K562 (cell line): ENCODE measurements at regions not wholly inside any gene's neighbourhood (a gene's known extent, or its start where the extent isn't known, plus 50 kb on each side); places are given as distances from the start of the nearest gene placed in this dataset.

Experiments
- ATAC-seq: fragments of 200-7000 bp; cut with Tn5 transposase; 3 replicates; pipeline ENCODE4 v1.9.1; 2020; ENCODE audit warnings: moderate library complexity
- BruUV-seq: library from RNA; stranded (reverse); fragments of 400-500 nt; replicated peaks from 2 replicates; lab custom pipeline; 2021; lab: Mats Ljungman, UMichigan
- CTCF ChIA-PET: fragments of 300-600 bp; formaldehyde crosslinking; extraction: SDS; loops from one replicate; lab custom pipeline; 2021; ENCODE audit warnings: low intra/inter-chr PET ratio; lab: Yijun Ruan, JAX
- POLR2A ChIA-PET: fragments of 300-600, 350-650 bp; sonication (Branson Sonifier 250); formaldehyde crosslinking; extraction: SDS; loops from one replicate; lab custom pipeline; 2021; ENCODE audit warnings: antibody characterized with exemption, inconsistent platforms; lab: Yijun Ruan, JAX
- DNase-seq, 4 experiments: peaks; one replicate each; pipeline versions ENCODE4 v3.0.0 to v3.0.0-alpha.2; 2011 to 2018; ENCODE audit warnings: low spot score in 3 of 4, mixed read lengths in 3 of 4; ENCODE audit errors: extremely low read depth in 1 of 4
- FAIRE-seq: peaks from 2 replicates; lab custom pipeline; 2011; peaks lifted over from hg19 to GRCh38; lab: Jason Lieb, UNC
- H2AFZ ChIP-seq: 2 replicates; pipeline ENCODE4 v1.6.0; 2011; ENCODE audit warnings: low read depth, low read length, control low read depth, inconsistent platforms
- H3K27ac ChIP-seq: fragments of 200-600 bp; 3 replicates; pipeline ENCODE4 v1.8.0; 2011; ENCODE audit warnings: low read depth, mild to moderate bottlenecking, control low read depth, inconsistent platforms, low read length, moderate library complexity, mixed read lengths; ENCODE audit errors: extremely low read depth
- H3K27me3 ChIP-seq, 2 experiments: fragments of 300-600 bp in 1 of 2; 2 replicates in 1 of 2; 3 replicates in 1 of 2; pipeline versions ENCODE4 v1.6.0 to v1.8.0; 2011; ENCODE audit warnings: inconsistent platforms in 2 of 2, low read length in 2 of 2, mild to moderate bottlenecking in 1 of 2, mixed read lengths in 1 of 2, moderate library complexity in 1 of 2; ENCODE audit not compliant: control insufficient read depth in 2 of 2, insufficient read depth in 2 of 2
- H3K36me3 ChIP-seq: fragments of 300-600 bp; 3 replicates; pipeline ENCODE4 v1.8.0; 2011; ENCODE audit warnings: mild to moderate bottlenecking, low read length, inconsistent platforms; ENCODE audit not compliant: control insufficient read depth, insufficient read depth
- H3K4me1 ChIP-seq, 2 experiments: fragments of 200-600 bp in 1 of 2; replicated peaks in 1 of 2; 2 replicates in 1 of 2; 3 replicates in 1 of 2; pipeline versions ENCODE4 v1.5.1 to v1.8.0; 2011; ENCODE audit warnings: inconsistent platforms in 2 of 2, low read length in 2 of 2, mild to moderate bottlenecking in 1 of 2, mixed read lengths in 1 of 2, moderate library complexity in 1 of 2; ENCODE audit not compliant: control insufficient read depth in 2 of 2, insufficient read depth in 2 of 2
- H3K4me2 ChIP-seq: 2 replicates; pipeline ENCODE4 v1.6.1; 2011; ENCODE audit warnings: low read length, control low read depth, inconsistent platforms, mixed read lengths; ENCODE audit not compliant: insufficient read depth
- H3K4me3 ChIP-seq: fragments of 200-600 bp; sonication (generic), shearing (Covaris generic); 2 replicates; pipeline ENCODE4 v1.5.1; 2016; ENCODE audit warnings: control low read depth, inconsistent platforms
- H3K79me2 ChIP-seq: fragments of 200-600 bp; 3 replicates; pipeline ENCODE4 v1.8.0; 2011; ENCODE audit warnings: low read length, inconsistent platforms; ENCODE audit not compliant: control insufficient read depth, insufficient read depth
- H3K9ac ChIP-seq, 2 experiments: 2 replicates each; pipeline versions ENCODE4 v1.6.0 to v1.6.1; 2011; ENCODE audit warnings: low read depth in 2 of 2, low read length in 2 of 2, control low read depth in 1 of 2, inconsistent platforms in 1 of 2, mild to moderate bottlenecking in 1 of 2, mixed read lengths in 1 of 2; ENCODE audit not compliant: insufficient read depth in 1 of 2
- H3K9me1 ChIP-seq: one replicate; pipeline ENCODE4 v1.6.0; 2011; ENCODE audit warnings: inconsistent platforms, mild to moderate bottlenecking, low read length, moderate library complexity; ENCODE audit not compliant: control insufficient read depth, insufficient read depth
- H3K9me3 ChIP-seq: replicated peaks from 2 replicates; pipeline ENCODE4 v1.5.1; 2011; ENCODE audit warnings: low read depth, low read length, inconsistent platforms; ENCODE audit not compliant: control insufficient read depth, insufficient read depth
- H4K20me1 ChIP-seq: replicated peaks from 2 replicates; pipeline ENCODE4 v1.6.1; 2011; ENCODE audit warnings: low read length, inconsistent platforms, mixed read lengths; ENCODE audit not compliant: control insufficient read depth, insufficient read depth
- TCF7L2 ChIP-seq: fragments of 150-350 bp; IDR thresholded peaks from 2 replicates; pipeline ENCODE4 v1.6.1; 2016; ENCODE audit warnings: low read depth, mild to moderate bottlenecking, low read length, moderate library complexity
- ZBTB11 ChIP-seq, 3 experiments: fragments of 200-800 bp in 1 of 3; fragments of 250-450 bp in 1 of 3; fragments of 450-650 bp in 1 of 3; sonication (Bioruptor Pico) in 1 of 3; sonication (Bioruptor generic) in 1 of 3; formaldehyde crosslinking in 1 of 3; IDR thresholded peaks; 2 replicates each; pipeline versions ENCODE4 v1.6.1 to v1.8.0; 2016 to 2022; ENCODE audit warnings: mild to moderate bottlenecking in 2 of 3, missing genetic modification characterization in 2 of 3, missing compliant biosample characterization in 1 of 3, moderate library complexity in 1 of 3
- WGBS: fragments of 100-300 bp; shearing (Covaris generic); methylation state at CpG from one replicate; pipeline ENCODE4 v1.1.6; 2016; ENCODE audit warnings: low coverage, mixed read lengths; ENCODE audit not compliant: insufficient coverage; ENCODE audit errors: missing lambda C conversion rate; 5-methylcytosine and 5-hydroxymethylcytosine counted together
- in situ Hi-C: fragments of 300-500 bp; cut with MboI; formaldehyde crosslinking; loops from 4 replicates; pipeline ENCODE4 v1.15.0; 2018; ENCODE audit warnings: inconsistent platforms, mixed read lengths
- intact Hi-C: fragments of 100-400 bp; cut with micrococcal nuclease; formaldehyde crosslinking; loops from 2 replicates; pipeline ENCODE4 v1.14.2; 2022

DNA sequence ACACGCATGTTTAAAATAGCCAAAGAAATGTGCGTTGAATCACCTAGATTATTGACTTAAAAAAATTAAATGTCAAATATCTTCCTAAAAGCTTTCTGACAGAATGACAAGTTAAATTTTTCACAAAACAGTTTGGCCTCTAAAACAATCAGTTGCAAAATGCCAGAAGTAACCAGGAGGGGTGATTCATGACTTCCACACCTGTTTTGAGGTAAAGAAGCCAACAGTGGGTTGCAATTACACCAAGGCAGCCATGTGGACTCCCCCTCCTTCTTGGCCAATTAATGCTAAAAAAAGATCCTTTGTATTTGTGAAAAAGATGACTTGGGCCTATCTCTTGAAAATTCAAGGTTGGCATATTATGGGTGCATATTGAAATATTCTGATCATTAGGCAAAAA, 424.8 kb downstream of the CBLN4 start:
- Histone ChIP-seq H3K4me3 (no peak overlapping the region), H3K4me1 (no peaks in the 10 kb centered on the region), H3K79me2 (no peaks in the 10 kb centered on the region), H3K27me3 (no peaks in the 10 kb centered on the region), H3K9me3 (no peaks in the 10 kb centered on the region), H2AFZ (no peak overlapping the region), H3K9ac (no peak overlapping the region), H3K36me3 (no peaks in the 10 kb centered on the region), H4K20me1 (no peaks in the 10 kb centered on the region), H3K9me1 (no peaks in the 10 kb centered on the region), H3K27ac (no peak overlapping the region), H3K4me2 (no peak overlapping the region)
- intact Hi-C loops (no loop called here), in situ Hi-C loops (no loop called here)
- ChIA-PET CTCF (no interaction called here), POLR2A (no interaction called here)
- no peak for FAIRE-seq
- TF ChIP-seq ZBTB11 (CRISPR knock-in tag; IDR thresholded peaks at IDR 0.05) (peak in 1 of 3 experiments; percentile 71; a peak in 1 of 6 replicates), TCF7L2 (no peak)
- BruUV-seq = no TSS peak
- 0% methylated on average over 2 of the region's 2 CpGs for WGBS
- DNase-seq = no peak
- ATAC-seq = no peak
